GM12874 (cell line): ENCODE measurements at regions not wholly inside any gene's neighbourhood (a gene's known extent, or its start where the extent isn't known, plus 50 kb on each side); places are given as distances from the start of the nearest gene placed in this dataset.

ENCODE experiments used
- CTCF ChIP-seq: IDR thresholded peaks from 2 replicates; pipeline ENCODE4 v1.5.1; 2011; ENCODE audit warnings: low read depth, mild to moderate bottlenecking, control low read depth, low read length, moderate library complexity; ENCODE audit not compliant: insufficient read depth

GRCh38 chr2:189933911-189934399, 128.6 kb downstream of the MSTN start:
- no peak for TF ChIP-seq CTCF

- TF ChIP-seq CTCF = no peak
These were observed 129.5 kb downstream of the MSTN start for GRCh38 chr2:189933041-189933440.

- no peak for TF ChIP-seq CTCF
These were observed 134.7 kb downstream of the MSTN start for GRCh38 chr2:189927823-189928222.
